ENCODE measurements at regions not wholly inside any gene's neighbourhood (a gene's known extent, or its start where the extent isn't known, plus 50 kb on each side); places are given as distances from the start of the nearest gene placed in this dataset.

DNA sequence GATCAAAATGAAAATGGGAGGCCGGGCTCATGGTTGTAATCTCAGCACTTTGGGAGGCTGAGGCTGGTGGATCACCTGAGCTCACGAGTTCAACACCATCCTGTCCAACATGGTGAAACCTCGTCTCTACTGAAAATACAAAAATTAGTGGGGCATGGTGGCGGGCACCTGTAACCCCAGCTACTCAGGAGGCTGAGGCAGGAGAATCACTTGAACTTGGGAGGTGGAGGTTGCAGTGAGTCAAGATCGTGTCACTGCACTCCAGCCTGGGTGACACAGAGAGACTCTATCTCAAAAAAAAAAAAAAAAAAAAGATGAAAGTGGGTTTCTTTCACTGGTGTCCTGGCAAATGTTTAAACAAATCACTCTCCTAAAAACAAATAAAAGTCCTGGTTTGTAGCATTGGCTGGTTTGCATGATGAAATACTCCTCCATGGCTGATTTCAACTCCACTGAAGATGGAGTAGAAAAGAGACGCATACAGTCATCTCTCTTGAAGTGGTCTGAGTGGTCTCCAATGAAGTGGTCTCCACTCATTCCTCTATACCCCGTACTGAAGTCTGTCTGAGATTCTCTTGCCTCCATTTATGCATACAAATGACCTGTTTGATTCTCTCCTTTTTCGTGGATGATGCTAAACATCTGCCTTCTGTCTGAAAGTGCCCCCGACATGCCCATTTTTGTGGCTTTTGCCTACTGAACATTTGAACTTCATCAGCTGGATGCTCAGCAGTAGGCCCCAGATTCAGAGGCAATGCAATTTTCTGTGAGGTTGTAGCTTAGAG, 153.0 kb upstream of the FAM20A start:
- DNase-seq (ENCODE audit: extremely low read depth in 1 of 11, low read depth in 9 of 11, low spot score in 4 of 11) = no peak

DNA sequence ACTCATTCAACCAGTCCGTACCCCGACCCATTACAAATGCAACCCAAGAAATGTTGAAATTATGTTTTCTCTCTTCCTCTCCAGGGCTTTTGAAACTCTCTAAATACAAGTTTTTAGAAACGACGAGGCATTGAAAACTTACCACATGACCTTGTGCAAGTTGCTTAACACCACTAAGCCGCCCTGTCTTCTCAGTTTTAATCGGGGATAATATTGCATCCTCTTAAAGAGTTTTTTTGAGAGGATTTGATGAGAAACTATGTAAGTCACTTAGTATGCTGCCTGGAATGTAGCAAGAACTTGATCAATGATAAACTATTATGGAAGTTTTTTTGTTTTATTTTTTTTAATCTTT, 149.0 kb upstream of the FAM20A start:
- DNase-seq (ENCODE audit: extremely low read depth in 1 of 11, low read depth in 9 of 11, low spot score in 4 of 11) = no peak

DNA sequence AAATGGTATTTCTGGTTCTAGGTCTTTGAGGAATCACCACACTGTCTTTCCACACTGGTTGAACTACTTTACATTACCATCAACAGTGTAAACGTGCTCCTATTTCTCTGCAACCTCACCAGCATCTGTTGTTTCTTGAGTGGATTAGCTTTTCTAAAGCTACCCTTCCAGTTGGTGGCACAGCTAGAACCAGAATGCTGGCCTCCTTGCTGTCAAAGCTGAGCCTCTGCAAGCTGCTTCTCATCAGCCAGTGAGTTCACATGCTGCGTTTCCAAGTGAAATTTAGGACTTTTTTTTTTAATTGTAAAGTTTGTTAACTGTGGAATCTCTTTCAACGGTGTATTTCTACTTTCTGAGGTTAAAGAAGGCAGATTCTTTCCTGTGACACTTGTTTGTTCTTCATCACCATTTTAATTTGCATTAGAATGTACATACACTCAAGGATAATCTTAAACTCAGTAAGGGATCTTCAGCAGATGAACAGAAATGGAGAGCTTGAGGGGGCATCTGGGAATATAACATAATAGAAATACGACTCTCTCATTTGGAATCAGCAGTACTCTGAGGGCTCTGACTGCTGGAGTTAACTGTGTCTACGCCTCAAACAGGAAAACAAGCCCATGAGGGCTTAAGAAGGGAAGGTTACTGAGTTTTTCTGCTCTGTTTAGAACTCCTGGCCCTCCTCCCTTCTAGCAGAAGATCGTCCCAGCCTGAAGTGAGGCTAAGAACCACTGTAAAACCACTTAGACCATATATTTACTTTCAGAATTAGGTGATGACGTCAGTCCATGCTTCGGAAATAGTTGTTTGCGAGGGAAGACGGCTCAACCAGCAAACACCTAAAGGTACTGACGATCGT, 148.4 kb upstream of the FAM20A start:
- no peak for DNase-seq (ENCODE audit: extremely low read depth in 1 of 11, low read depth in 9 of 11, low spot score in 4 of 11)

DNA sequence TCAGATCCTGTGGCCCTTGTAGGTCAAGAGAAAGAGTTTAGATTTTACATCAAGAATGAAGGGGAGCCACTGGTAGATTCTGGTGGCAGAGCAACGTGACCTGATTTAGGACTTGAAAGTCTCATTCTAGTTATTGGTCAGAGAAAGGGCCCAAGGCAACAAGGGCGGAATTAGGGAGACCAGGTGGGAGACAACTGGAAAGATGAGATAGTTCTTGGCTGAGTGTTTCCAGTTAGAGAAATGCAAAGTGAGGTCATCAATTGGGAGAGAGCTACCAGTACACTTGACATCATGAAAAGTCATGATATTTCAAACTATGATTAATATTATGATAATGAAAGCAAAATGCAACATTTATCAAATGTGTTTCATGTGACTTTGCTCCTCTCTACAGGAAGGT, 147.2 kb upstream of the FAM20A start:
- DNase-seq (ENCODE audit: extremely low read depth in 1 of 11, low read depth in 9 of 11, low spot score in 4 of 11) = no peak

DNA sequence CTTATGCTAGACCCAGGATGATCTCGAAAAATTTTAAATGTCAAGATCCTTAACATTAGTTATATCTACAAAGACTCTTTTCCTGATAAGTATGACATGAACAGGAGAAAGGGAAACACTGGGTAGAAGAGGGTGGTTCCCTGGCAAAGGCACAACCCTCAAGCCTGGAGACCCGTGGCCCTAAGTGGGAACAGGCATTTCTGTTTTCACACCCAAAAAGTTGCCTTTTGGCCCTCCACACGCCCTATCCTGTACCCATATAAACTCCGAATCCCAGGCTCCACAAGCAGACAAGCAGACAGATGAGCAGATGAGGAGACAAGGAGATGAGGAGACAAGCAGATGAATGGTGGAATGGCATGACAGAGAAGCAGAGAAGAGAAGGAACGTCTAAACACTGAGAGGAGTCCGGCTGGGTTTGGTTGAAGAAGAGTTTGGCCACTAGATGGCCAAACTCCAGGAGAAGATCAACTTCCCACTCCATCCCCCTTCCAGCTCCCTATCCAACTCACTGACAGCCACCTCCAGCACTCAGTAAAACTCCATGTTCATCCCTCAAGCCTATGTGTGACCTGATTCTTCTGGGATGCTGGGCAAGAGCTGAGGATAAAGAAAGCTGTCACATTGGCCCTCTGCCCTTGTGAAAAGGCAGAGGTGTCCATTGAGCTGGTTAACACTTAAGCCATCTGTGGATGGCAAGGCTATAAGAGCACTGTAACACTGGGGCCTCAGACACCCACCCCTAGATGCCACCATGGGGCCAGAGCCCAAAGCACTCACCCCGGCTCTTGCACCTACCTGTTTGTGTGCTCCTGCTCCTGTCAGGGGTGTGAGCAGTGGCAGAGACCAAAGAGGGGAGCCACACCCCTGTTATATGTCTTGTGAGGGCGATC, 139.6 kb upstream of the FAM20A start:
- DNase-seq (ENCODE audit: extremely low read depth in 1 of 11, low read depth in 9 of 11, low spot score in 4 of 11) = no peak

DNA sequence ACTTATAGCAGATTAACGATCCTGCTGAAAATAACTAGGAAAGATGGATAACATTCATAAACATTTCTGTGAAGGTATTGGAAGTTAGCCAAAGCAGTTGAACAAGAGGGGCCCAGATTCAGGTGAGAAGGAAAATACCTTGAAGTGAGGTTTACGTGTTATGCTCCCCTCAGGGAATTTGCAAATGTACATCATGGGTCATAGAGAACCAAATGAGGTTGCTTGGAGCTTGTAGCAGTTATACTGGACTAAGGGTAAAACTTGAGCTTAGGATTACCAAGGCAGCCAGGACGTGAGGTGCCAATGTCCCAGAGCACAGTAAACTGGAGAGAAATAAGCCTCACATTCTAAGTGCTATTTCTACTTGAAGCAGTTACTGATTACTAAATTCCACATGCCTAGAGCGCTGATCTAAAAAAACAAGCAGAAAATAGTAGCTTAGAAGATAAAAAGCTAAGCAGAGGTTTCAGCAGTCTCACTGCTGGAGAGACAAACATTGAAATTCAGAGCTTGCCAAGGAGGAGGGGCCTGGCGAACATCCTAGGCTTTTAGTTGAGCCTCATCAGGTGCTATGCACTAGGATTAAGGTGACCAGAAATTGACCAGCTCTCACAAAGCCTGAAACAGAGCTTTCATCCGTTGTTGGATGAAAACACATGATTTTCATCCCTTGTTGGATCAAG, 136.7 kb upstream of the FAM20A start:
- DNase-seq (ENCODE audit: extremely low read depth in 1 of 11, low read depth in 9 of 11, low spot score in 4 of 11) = peak in 2 of 11 donors; percentile 9 to 35

DNA sequence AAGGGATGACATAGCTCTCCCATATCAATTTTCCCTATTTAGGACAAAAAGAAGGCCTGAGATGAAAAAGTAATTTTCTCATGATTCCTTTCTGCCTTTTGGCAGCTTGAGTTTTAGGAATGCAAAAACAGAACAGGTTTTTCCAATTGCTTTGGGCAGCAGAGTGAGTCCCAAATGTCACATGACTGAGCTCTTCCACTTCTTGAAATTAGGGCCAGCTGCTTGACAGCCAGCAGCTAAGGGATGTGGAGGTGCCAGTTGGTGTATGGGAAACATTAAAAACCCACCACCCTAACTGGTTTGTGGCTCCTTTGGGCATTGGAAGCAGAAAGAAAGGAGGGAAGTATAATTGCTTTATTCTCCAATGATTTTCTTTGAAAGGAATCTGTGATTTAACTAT, 133.8 kb upstream of the FAM20A start:
- DNase-seq (ENCODE audit: extremely low read depth in 1 of 11, low read depth in 9 of 11, low spot score in 4 of 11) = no peak

DNA sequence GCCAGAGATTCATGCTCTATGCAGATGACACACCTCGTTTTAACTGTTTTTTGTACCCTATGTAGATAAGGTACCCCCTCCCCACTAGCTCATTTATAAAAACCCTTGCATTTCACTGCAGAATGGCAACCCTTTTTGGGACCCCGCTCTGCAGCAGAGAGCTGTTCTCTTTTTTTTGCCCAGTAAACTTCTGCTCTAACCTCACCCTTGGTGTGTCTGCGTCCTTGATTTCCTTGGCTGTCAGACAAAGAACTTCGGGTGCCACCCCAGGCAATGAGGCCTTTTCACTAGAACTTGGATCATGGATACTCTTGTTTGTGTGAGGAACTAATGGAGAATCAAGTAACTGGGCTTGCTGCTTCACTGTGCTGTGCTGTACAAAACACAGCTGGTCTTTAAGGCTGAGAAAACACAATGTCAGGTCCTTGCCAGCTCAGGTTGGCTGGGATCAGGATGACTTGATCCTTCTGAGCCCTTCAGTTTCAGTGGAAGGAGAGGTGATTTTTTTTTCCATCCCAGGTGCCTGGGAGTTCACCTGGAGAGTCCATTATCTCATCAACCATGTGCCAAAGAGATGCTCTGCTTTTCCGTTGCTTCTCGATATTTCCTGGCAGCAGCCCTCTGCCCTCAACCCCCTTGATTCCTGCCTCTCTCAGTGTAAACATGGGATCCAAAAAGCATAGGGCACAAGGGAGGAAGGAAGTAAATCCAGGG, 133.2 kb upstream of the FAM20A start:
- no peak for DNase-seq (ENCODE audit: extremely low read depth in 1 of 11, low read depth in 9 of 11, low spot score in 4 of 11)

DNA sequence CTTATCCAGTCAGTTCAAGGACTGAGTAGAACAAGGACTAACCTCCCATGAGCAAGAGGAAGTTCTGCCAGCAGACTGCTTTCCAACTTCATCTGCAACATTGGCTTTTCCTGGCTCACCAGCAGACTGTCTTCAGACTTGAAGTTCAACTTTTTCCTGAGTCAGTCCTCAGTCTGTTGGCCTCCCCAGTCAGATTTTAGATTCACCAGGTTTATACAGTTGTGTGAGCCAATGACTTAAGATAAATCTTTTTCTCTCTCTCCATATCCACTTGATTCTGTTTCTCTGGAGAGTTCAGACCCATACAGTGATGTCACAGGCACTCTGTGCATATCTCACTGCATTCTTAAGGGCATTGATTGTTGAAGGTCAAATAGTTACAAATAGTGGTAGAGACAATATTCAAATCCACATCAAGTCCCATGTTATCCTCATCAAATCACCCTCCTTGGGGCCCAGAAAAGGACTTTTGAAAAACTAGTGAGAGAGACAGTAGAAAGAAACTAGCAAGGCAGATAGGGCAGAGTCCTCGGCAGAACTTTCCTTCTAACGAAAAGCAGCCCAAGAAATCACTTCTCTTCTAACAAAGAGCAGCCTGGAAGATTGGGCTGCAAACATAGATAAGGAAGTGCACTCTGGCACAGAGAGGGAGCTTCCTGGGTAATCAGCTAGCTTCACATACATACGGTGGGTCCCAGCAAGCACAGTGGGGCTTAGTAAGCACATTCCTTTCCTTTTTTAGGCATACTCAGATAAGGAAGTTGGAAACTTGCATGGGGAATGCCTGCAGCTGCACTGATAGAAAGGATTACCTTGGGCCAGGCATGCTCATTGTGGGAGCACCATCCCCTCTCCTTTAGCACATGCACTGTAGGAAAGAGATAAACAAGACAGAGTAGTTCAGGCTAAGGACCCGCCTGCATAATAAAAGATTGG, 132.3 kb upstream of the FAM20A start:
- DNase-seq (ENCODE audit: extremely low read depth in 1 of 11, low read depth in 9 of 11, low spot score in 4 of 11) = no peak

DNA sequence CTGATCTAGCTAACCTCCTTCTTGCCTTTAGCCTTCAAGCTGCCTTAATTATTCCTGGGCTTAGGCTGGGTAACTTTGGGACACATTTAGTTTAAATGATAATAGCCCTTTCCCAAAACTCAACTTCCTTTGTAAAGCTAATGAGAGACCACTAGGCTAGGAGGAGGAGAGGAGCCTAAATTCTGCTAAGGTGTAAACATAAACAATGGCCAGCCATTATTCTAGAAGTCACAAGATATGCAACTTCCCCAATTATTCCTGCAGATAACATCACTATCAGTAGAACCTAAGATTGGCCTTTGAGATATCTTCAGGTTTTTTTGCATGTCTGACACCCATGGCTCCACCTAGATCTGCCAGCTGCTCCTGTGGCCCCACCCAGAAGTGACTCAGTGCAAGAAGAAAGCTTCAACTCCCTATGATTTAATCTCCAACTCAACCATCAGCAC, 131.2 kb upstream of the FAM20A start:
- no peak for DNase-seq (ENCODE audit: extremely low read depth in 1 of 11, low read depth in 9 of 11, low spot score in 4 of 11)

DNA sequence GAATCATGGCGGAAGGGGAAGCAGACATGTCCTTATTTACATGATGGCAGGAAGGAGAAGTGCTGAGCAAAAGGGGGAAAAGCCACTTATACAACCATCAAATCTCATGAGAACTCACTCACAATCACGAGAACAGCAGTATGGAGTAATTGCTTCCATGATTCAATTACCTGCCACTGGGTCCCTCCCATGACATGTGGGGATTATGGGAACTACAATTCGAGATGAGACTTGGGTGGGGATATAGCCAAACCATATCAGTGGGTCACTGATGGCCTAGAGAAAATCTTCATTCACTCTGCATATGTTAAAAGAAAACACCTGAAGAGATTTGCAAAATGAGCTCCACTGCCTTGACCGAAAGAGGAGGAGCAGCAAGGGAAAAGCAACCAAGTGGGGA, 130.3 kb upstream of the FAM20A start:
- DNase-seq (ENCODE audit: extremely low read depth in 1 of 11, low read depth in 9 of 11, low spot score in 4 of 11) = no peak

DNA sequence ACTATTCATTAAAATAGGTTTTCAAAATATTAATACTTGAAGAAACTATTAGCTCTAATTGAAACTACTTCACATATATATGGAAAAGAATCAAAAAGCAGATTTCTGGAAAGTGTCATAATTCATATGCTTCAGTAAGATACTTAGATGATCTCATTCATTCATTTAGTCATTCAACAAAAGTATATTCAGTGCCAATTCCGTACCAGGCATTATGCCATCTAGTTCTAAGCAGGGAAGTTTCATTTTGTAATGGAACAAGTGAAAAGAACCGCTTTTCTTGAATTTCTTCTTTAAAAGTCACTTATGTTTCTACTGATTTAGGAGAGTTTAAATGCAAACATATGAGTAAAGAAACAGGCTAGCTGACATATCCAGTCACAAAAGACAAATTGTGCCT, 118.3 kb upstream of the FAM20A start:
- no peak for DNase-seq (ENCODE audit: extremely low read depth in 1 of 11, low read depth in 9 of 11, low spot score in 4 of 11)

DNA sequence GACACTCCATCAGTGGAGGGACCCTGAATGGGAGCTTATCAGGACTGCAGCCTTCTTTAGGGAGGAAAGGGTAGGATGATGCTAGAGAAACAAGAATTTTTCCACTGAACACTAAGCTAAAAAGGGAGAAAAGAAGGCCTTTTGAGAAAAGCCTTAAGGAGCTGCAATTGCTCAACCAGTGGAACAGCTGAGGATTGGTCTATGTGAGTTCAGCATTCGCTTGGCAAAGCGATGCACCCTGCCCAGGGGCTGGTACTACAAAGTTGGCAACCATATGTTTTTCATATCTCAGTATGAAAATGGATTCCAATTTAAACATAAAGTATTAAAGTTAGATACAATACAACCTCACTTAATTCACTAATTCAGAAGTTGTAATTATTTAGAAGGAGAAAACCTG, 117.8 kb upstream of the FAM20A start:
- DNase-seq (ENCODE audit: extremely low read depth in 1 of 11, low read depth in 9 of 11, low spot score in 4 of 11) = no peak

DNA sequence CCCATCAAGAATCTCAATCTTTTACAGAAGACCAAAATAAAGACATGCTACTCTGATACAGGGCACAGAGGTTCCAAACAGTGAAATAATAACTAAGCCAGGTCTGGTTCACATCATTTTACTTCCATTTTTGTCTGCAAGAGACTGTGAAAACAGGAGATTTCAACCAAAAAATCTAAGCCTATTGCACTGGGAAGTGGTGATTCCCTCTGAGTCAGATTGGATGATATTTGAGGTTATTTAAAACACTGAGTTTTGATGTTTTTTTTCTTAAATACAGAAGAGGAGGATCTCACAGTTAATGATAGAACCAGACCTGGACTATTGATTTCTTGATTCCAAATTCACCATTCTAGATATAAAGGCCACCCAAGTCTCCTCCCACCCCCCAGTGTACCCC, 117.3 kb upstream of the FAM20A start:
- DNase-seq (ENCODE audit: extremely low read depth in 1 of 11, low read depth in 9 of 11, low spot score in 4 of 11) = no peak

DNA sequence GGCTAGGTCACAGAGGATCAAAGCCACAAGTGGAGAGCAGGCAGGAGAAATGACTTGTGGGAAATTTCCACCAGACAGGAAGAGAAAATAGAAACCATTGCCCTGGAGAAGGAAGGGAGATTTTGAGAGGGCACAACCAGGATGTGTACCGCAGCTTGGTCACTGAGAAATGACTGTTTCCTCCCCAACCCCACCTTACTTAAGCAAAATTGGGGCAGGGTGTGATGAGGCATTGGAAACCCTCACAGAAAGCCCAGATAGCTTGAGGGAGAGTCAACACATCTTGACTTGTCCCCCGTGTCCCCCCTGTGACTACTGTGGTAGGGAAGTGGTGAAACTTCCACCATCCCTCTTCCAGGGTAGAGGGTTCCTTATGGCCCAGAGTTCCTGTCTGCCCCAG, 113.5 kb upstream of the FAM20A start:
- DNase-seq (ENCODE audit: extremely low read depth in 1 of 11, low read depth in 9 of 11, low spot score in 4 of 11) = no peak

DNA sequence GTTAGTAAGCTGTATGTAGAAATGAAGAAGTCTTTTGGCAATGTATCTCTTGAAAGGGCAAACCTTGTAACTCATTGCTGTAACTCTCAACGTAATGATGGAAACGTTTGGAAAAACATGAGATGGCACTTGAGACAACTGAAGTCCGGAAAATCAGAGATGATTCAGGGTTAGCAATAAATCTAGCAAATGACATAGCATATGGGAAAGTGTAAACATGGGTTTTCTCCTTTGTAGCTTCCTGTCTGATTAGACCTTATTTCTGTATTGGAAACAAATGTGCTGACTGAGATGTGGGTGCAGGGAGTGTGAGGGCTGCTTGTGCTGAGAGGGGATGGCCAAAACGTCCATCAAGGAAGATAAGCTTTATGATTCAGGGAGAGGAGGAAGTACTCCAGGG, 110.7 kb upstream of the FAM20A start:
- no peak for DNase-seq (ENCODE audit: extremely low read depth in 1 of 11, low read depth in 9 of 11, low spot score in 4 of 11)

DNA sequence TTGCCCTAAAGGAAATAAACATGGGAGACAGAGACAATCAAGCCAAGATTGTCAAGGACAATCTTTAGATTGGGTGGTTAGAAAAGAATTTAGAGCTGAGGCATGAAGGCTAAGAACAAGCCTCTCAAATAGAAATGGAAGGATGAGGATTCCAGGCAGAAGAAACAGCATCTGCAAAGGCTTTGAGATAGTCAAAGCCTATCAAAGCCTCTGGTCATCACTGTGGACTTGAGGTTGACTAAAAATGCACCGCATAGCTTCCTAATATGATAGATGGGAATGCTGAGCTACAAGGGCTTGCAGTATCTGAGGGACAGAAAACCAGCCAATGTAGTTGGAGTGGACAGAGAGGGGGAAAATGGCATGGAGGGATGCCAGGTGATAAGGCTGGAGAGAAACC, 109.8 kb upstream of the FAM20A start:
- DNase-seq (ENCODE audit: extremely low read depth in 1 of 11, low read depth in 9 of 11, low spot score in 4 of 11) = no peak

All from renal cortex interstitium (tissue), 11 donors.